GM19438 (cell line): ENCODE measurements at regions not wholly inside any gene's neighbourhood (a gene's known extent, or its start where the extent isn't known, plus 50 kb on each side); places are given as distances from the start of the nearest gene placed in this dataset.

Source experiments
- ATAC-seq: cut with Tn5 transposase; IDR thresholded peaks from one replicate; pipeline ENCODE4 v1.9.1; 2021; ENCODE audit warnings: low read depth; ENCODE audit not compliant: unreplicated experiment

DNA sequence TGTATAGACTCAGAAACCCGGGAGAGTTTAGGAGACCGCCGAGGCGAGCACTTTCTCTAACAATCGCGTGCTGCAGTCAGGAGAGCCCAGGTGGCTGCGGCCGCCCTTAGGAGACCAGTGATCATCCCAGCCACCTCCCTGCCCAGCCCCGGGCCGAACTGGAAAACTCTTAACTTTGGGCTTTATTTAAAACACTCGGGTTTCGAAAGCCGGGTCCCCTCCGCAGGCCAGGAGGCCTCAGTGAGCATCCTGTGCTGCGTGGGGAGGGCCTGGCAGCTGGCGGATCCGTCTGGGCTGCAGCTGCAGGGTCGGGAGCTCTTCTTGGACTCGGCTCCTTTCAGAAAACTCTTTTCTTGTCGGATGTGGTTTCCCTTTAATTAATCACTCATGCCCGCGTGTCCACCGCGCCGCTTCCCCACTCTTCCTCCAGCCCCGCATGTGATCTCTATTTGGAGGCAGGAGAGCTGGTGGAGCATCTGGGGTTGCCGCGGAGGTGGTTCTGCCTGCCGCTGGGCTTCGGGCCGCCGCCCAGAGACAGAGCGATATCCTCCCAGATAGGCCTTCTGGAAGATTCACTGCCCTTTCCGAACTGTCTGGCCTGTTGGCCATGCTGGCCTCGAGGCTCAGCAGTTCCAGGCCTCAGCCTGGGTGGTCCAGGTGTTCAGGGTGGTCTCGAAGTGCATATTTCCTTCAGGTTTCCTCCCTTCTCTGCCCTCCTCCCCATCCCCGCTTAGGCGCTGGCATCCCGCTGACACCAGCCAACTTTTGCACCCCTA, 59.5 kb downstream of the TMEM174 start:
- ATAC-seq, result no peak

DNA sequence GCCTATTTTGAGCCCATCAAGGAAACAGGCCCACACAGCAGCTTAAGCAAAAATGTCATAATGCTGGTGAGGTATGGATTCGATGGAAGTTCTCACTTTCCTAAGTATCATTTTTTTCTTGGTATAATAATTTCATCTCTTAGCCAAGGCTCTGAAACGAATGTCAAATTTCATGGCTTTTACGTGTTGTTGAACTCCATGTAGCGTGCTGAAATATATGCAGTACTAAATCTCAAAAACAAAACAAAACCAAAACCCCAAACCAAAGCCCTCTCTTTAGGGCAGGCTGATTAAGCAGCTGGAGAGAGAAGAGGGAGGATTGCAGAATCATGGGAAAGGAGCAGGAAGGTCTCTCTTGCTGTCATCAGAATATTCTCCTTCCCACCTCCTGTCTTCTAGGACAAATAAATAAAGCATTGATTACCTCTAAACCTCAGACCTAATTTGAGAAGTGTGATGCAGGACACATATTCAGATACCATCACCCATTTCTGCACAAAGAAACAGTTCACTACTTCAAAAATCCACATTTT, 58.3 kb downstream of the TMEM174 start:
- no peak for ATAC-seq

DNA sequence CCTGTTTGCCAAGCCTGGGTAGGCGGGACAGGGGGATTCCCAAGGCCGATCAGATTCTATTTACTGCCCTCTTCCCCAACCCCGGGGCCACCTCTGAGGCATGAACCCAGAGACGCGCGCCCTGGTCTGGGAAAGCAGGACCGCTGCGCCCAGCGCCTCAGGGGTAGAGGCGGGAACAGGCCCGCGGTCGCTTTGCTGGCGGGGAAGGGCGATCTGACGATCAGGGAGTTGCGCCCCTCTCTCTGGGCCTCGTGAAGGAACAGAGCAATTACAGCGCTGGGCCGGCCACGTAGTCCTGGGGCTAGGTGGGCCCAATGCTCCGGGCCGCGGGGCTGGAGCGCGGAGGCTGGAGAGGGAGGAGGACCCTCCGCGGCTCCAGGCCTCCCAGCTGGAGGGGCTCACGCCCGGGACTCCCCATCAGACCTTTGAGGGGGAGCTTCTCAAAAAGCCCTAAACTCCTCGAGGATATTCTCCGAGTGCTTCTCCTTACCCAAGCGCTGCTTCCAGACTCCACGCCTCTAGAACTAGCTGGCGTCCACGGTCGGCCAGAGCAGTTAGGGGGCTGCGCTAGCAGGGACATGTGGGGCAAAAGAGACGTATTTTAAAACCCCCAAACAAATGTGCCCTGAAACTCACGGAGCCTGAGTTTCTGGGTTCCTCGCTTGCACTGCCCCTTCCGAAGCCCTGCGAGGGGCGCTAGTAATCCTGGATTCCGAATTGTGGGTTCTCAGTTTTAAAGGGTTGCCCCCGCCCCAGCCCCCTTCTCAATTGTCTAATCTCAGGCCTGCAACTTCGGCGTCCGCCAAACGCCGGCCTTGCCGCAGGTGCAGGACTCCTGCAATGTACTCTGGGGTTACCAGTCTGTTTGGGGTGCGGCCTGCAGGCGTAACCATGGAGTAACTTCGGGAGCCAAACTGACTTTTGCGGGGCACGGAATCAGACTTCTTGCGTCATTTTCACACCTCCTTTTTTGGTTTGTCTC, 57.6 kb downstream of the TMEM174 start:
- no peak for ATAC-seq

DNA sequence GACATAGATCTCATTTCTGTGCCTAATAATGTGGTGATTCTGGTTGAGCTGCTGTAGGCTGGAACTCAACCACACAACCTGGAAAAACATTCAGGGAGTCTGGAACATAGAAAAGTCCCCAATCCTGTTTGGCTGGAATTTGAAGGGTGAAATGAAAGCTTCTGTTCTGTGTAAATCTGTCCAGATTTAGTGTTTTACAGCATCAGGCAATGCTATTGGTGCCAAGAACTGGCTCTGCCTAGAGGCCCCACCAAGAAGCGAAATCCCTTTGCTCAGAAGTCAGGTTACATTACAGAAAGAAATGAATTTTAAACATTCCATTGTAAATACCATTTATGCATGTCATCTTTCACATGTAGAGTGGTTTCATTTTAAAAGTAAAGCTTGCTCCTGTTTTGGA, 56.3 kb downstream of the TMEM174 start:
- ATAC-seq, result no peak

DNA sequence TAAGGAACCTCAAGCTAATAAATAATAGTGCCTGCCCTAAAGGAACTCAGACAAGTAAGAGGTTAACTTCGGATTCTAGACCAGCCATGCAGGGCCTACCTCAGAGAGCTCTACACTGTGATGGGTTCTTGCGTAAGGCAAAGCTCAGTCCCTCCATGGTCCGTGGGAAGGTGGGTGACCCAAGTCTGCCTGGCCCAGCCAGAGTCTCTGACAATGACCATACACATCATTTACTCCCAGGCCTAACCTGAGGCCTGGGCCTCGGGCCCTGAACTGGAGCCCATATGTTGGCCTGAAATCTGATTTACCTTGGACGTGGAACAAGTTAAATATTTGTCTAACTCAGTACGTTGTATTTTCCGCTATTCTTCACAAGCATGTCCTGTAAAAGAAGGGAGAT, 55.1 kb downstream of the TMEM174 start:
- ATAC-seq, result no peak
